GM12874 (cell line): ENCODE measurements at regions not wholly inside any gene's neighbourhood (a gene's known extent, or its start where the extent isn't known, plus 50 kb on each side); places are given as distances from the start of the nearest gene placed in this dataset.

Source experiments
- TF ChIP-seq, protein P1 (sequence below): IDR thresholded peaks from 2 replicates; pipeline ENCODE4 v1.5.1; 2011; ENCODE audit warnings: low read depth, mild to moderate bottlenecking, control low read depth, low read length, moderate library complexity; ENCODE audit not compliant: insufficient read depth

- TF ChIP-seq, protein P1, sequence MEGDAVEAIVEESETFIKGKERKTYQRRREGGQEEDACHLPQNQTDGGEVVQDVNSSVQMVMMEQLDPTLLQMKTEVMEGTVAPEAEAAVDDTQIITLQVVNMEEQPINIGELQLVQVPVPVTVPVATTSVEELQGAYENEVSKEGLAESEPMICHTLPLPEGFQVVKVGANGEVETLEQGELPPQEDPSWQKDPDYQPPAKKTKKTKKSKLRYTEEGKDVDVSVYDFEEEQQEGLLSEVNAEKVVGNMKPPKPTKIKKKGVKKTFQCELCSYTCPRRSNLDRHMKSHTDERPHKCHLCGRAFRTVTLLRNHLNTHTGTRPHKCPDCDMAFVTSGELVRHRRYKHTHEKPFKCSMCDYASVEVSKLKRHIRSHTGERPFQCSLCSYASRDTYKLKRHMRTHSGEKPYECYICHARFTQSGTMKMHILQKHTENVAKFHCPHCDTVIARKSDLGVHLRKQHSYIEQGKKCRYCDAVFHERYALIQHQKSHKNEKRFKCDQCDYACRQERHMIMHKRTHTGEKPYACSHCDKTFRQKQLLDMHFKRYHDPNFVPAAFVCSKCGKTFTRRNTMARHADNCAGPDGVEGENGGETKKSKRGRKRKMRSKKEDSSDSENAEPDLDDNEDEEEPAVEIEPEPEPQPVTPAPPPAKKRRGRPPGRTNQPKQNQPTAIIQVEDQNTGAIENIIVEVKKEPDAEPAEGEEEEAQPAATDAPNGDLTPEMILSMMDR: no peak
Observed at GRCh38 chr10:8811201-8811600, 756.7 kb downstream of the GATA3 start.

DNA sequence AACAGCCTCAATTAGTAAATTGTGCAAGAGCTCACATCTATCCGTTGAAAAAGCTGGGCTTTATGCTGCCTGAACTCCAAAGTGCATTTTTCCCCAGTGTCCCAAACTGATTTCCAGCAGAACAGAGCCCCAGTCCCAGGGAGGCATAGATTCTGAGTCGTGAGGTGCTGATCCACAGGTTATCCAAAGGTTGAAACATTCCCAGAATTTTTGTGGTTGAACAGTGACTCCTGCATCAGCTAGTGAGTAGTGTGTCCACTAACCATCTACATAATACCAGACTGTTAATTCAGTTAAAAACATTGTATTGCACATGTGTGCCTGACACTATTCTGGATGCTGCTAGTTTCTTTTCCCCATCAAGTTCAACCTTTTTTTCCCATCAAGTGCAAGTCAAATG, 761.5 kb downstream of the GATA3 start:
- TF ChIP-seq, protein P1: no peak

GRCh38 chr10:8817299-8817698, 762.8 kb downstream of the GATA3 start:
- TF ChIP-seq, protein P1: no peak

- TF ChIP-seq, protein P1: no peak
Observed at GRCh38 chr10:8825611-8826010, 771.1 kb downstream of the GATA3 start.

- TF ChIP-seq, protein P1: no peak
Observed at GRCh38 chr10:8829592-8829991, 775.1 kb downstream of the GATA3 start.

GRCh38 chr10:8830048-8830447, 775.6 kb downstream of the GATA3 start:
- TF ChIP-seq, protein P1: no peak

- TF ChIP-seq, protein P1: no peak
Observed at GRCh38 chr10:8830876-8831275, 776.4 kb downstream of the GATA3 start.
